ENCODE measurements at regions not wholly inside any gene's neighbourhood (a gene's known extent, or its start where the extent isn't known, plus 50 kb on each side); places are given as distances from the start of the nearest gene placed in this dataset.

GRCh38 chr16:52874042-52874441 is 178.7 kb downstream of the CHD9NB start:
- no peak for DNase-seq (ENCODE audit: extremely low read depth, low read depth)
- TF ChIP-seq, protein P1, sequence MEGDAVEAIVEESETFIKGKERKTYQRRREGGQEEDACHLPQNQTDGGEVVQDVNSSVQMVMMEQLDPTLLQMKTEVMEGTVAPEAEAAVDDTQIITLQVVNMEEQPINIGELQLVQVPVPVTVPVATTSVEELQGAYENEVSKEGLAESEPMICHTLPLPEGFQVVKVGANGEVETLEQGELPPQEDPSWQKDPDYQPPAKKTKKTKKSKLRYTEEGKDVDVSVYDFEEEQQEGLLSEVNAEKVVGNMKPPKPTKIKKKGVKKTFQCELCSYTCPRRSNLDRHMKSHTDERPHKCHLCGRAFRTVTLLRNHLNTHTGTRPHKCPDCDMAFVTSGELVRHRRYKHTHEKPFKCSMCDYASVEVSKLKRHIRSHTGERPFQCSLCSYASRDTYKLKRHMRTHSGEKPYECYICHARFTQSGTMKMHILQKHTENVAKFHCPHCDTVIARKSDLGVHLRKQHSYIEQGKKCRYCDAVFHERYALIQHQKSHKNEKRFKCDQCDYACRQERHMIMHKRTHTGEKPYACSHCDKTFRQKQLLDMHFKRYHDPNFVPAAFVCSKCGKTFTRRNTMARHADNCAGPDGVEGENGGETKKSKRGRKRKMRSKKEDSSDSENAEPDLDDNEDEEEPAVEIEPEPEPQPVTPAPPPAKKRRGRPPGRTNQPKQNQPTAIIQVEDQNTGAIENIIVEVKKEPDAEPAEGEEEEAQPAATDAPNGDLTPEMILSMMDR (IDR thresholded peaks at IDR 0.05; ENCODE audit: low read depth, low read length), result no peak

DNA sequence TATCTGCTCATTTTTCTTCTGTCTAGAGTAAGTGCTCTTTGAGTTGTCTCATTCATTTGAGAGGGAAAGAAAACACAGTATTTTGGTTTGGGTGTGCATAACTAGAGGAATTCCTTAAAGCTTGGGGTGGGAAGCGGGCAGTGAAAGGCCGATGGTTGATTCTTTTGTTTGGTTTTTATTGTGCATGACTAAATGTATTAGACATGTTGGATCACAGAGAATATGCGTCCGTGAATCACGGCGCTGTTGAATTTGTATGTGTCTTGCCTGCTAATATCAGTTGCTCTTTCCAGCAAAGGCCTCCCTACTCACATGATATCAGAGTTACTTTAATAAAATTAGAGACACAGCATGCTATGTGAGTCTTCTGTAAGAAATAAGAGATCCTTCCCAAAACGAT is 180.0 kb downstream of the CHD9NB start:
- TF ChIP-seq, protein P1 (IDR thresholded peaks at IDR 0.05; ENCODE audit: low read depth, low read length), result no peak
- DNase-seq (ENCODE audit: extremely low read depth, low read depth), result no peak

DNA sequence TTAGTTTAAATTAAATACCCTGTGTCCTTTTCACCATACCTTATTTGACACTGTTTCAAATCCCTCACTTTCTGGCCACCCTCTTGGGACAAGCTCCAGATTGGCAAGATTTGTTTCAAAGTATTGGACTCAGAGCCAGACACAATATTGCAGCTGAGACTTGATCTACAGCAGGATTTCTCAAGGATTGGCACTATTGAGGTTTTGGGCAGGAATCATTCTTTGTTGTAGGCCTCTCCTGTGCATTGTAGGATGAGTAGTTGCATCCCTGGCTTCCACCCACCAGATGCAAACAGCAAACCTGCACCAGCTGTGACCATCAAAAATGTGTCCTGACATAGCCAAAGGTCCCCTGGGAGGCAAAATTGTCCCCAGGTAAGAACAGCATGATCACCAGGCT is 181.2 kb downstream of the CHD9NB start:
- TF ChIP-seq, protein P1 (IDR thresholded peaks at IDR 0.05; ENCODE audit: low read depth, low read length), result no peak
- DNase-seq (ENCODE audit: extremely low read depth, low read depth), result no peak

GRCh38 chr16:52869243-52869642 is 183.5 kb downstream of the CHD9NB start:
- no peak for DNase-seq (ENCODE audit: extremely low read depth, low read depth)
- TF ChIP-seq, protein P1 (IDR thresholded peaks at IDR 0.05; ENCODE audit: low read depth, low read length), result no peak

DNA sequence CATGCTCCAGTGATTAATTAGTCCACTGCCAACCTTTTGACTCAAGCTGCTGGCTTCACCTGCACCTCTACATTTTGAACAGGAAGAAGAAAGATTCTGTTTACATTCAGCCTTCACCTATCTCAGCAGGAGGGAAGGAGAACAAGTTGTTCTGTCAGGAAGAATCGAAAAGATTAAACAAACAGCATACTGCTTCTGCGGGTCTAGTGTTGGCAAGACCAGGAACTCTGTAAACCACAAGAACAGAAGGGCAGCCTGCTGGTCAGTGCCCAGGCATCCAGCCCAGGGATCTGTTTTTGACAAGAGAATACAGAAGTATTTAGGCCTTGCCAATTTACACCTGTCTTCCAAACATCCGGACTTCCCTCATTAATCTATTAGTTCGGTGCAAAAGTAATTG is 189.7 kb downstream of the CHD9NB start:
- TF ChIP-seq, protein P1 (IDR thresholded peaks at IDR 0.05; ENCODE audit: low read depth, low read length), result no peak
- no peak for DNase-seq (ENCODE audit: extremely low read depth, low read depth)

DNA sequence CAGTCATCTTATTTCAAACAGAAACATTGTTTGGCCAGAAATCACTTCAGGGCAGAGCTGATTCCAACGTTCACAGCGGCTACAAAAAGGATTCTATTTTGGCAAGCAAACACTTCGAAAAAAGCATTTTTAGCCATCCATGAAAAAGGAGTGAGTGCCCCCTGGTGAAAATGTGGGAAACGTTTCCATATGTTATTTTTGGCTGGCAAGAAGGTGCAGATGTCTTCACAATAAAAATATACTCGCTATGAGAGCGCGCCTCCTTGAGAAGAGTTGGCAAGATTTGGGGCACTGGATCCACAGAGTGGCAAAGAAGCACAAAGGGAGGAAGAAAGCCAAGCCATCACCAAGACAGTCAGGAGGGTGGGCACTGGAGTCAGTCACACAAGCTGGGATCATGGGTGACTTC is 191.1 kb downstream of the CHD9NB start:
- no peak for DNase-seq (ENCODE audit: extremely low read depth, low read depth)
- TF ChIP-seq, protein P1 (IDR thresholded peaks at IDR 0.05; ENCODE audit: low read depth, low read length), result no peak

DNA sequence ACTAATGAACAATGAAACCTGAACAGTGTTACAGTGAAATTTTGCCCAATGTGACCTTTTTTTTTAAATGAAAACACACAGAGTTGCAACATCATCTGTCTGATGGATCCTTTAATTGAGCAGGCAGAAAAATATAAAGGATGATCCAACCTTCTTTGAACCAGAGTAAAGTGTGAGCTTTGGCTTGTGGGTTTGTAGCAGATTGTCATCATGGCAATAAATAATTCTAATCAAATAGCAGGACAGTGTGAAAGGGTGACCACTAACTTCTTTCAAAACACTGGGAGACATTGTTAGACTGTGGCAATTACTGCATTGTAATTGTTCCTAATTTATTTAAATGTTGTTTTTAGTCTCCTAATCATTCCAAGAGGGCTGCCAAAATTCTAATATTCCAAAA is 197.2 kb downstream of the CHD9NB start:
- TF ChIP-seq, protein P1 (IDR thresholded peaks at IDR 0.05; ENCODE audit: low read depth, low read length), result no peak
- no peak for DNase-seq (ENCODE audit: extremely low read depth, low read depth)

Data from AG09319 (cell line).